Fibroblast of skin of right quadriceps (primary cell): ENCODE measurements at regions not wholly inside any gene's neighbourhood (a gene's known extent, or its start where the extent isn't known, plus 50 kb on each side); places are given as distances from the start of the nearest gene placed in this dataset.
"Not testable (repeated sequence)": the region's sequence is repeated elsewhere in the genome, so short reads cannot be mapped to it uniquely, and the experiment has no call there.

Experiments
- DNase-seq: peaks from one replicate; pipeline ENCODE4 v3.0.0-alpha.2; 2013

- DNase-seq: no peak
Measured at GRCh38 chrY:14356154-14356553, 168.2 kb upstream of the NLGN4Y start.

- no peak for DNase-seq
Measured at GRCh38 chrY:14360748-14361500, 163.4 kb upstream of the NLGN4Y start.

GRCh38 chrY:14373608-14374007 lies 150.7 kb upstream of the NLGN4Y start:
- no peak for DNase-seq

- DNase-seq: no peak
Measured at GRCh38 chrY:14378217-14378616, 146.1 kb upstream of the NLGN4Y start.

- not testable (repeated sequence) for DNase-seq
Measured at GRCh38 chrY:14410549-14411030, 113.7 kb upstream of the NLGN4Y start.

GRCh38 chrY:14411334-14411733 lies 113.0 kb upstream of the NLGN4Y start:
- DNase-seq: no peak

GRCh38 chrY:14436546-14436945 lies 87.8 kb upstream of the NLGN4Y start:
- DNase-seq: no peak

- DNase-seq: no peak
Measured at GRCh38 chrY:14437626-14438025, 86.7 kb upstream of the NLGN4Y start.

GRCh38 chrY:14438395-14438794 lies 85.9 kb upstream of the NLGN4Y start:
- no peak for DNase-seq

GRCh38 chrY:14444550-14444949 lies 79.8 kb upstream of the NLGN4Y start:
- DNase-seq: no peak

GRCh38 chrY:14468151-14468683 lies 56.1 kb upstream of the NLGN4Y start:
- DNase-seq: peak; percentile 55

- peak; percentile 13 for DNase-seq
Measured at GRCh38 chrY:14472421-14472820, 51.9 kb upstream of the NLGN4Y start.

GRCh38 chrY:14473320-14473719 lies 51.0 kb upstream of the NLGN4Y start:
- DNase-seq: peak; percentile 4
